ENCODE measurements at regions not wholly inside any gene's neighbourhood (a gene's known extent, or its start where the extent isn't known, plus 50 kb on each side); places are given as distances from the start of the nearest gene placed in this dataset.

GRCh38 chr4:35559559-35560365, 684.6 kb downstream of the ARAP2 start:
- no peak for DNase-seq (ENCODE audit: extremely low read depth in 1 of 2, low read depth in 1 of 2)

- no peak for DNase-seq (ENCODE audit: extremely low read depth in 1 of 2, low read depth in 1 of 2)
Observed at GRCh38 chr4:35562861-35563260, 681.5 kb downstream of the ARAP2 start.

- no peak for DNase-seq (ENCODE audit: extremely low read depth in 1 of 2, low read depth in 1 of 2)
Observed at GRCh38 chr4:35565640-35566039, 678.7 kb downstream of the ARAP2 start.

- DNase-seq (ENCODE audit: extremely low read depth in 1 of 2, low read depth in 1 of 2): no peak
Observed at GRCh38 chr4:35591035-35591434, 653.3 kb downstream of the ARAP2 start.

- DNase-seq (ENCODE audit: extremely low read depth in 1 of 2, low read depth in 1 of 2): no peak
Observed at GRCh38 chr4:35604252-35604651, 640.1 kb downstream of the ARAP2 start.

- no peak for DNase-seq (ENCODE audit: extremely low read depth in 1 of 2, low read depth in 1 of 2)
Observed at GRCh38 chr4:35604724-35605123, 639.6 kb downstream of the ARAP2 start.

- no peak for DNase-seq (ENCODE audit: extremely low read depth in 1 of 2, low read depth in 1 of 2)
Observed at GRCh38 chr4:35608205-35608604, 636.1 kb downstream of the ARAP2 start.

- DNase-seq (ENCODE audit: extremely low read depth in 1 of 2, low read depth in 1 of 2): no peak
Observed at GRCh38 chr4:35614120-35614519, 630.2 kb downstream of the ARAP2 start.

- DNase-seq (ENCODE audit: extremely low read depth in 1 of 2, low read depth in 1 of 2): no peak
Observed at GRCh38 chr4:35639929-35640328, 604.4 kb downstream of the ARAP2 start.

GRCh38 chr4:35643661-35644060, 600.7 kb downstream of the ARAP2 start:
- DNase-seq (ENCODE audit: extremely low read depth in 1 of 2, low read depth in 1 of 2): no peak

- DNase-seq (ENCODE audit: extremely low read depth in 1 of 2, low read depth in 1 of 2): no peak
Observed at GRCh38 chr4:35644591-35644990, 599.7 kb downstream of the ARAP2 start.

GRCh38 chr4:35649011-35649410, 595.3 kb downstream of the ARAP2 start:
- no peak for DNase-seq (ENCODE audit: extremely low read depth in 1 of 2, low read depth in 1 of 2)

- no peak for DNase-seq (ENCODE audit: extremely low read depth in 1 of 2, low read depth in 1 of 2)
Observed at GRCh38 chr4:35649778-35650177, 594.5 kb downstream of the ARAP2 start.

GRCh38 chr4:35652197-35652596, 592.1 kb downstream of the ARAP2 start:
- no peak for DNase-seq (ENCODE audit: extremely low read depth in 1 of 2, low read depth in 1 of 2)

GRCh38 chr4:35653451-35653850, 590.9 kb downstream of the ARAP2 start:
- DNase-seq (ENCODE audit: extremely low read depth in 1 of 2, low read depth in 1 of 2): no peak

- no peak for DNase-seq (ENCODE audit: extremely low read depth in 1 of 2, low read depth in 1 of 2)
Observed at GRCh38 chr4:35673137-35673536, 571.2 kb downstream of the ARAP2 start.

GRCh38 chr4:35684755-35685154, 559.6 kb downstream of the ARAP2 start:
- no peak for DNase-seq (ENCODE audit: extremely low read depth in 1 of 2, low read depth in 1 of 2)

GRCh38 chr4:35689870-35690269, 554.4 kb downstream of the ARAP2 start:
- no peak for DNase-seq (ENCODE audit: extremely low read depth in 1 of 2, low read depth in 1 of 2)

GRCh38 chr4:35690271-35690670, 554.0 kb downstream of the ARAP2 start:
- no peak for DNase-seq (ENCODE audit: extremely low read depth in 1 of 2, low read depth in 1 of 2)

- DNase-seq (ENCODE audit: extremely low read depth in 1 of 2, low read depth in 1 of 2): no peak
Observed at GRCh38 chr4:35695003-35695402, 549.3 kb downstream of the ARAP2 start.

- DNase-seq (ENCODE audit: extremely low read depth in 1 of 2, low read depth in 1 of 2): no peak
Observed at GRCh38 chr4:35695421-35695820, 548.9 kb downstream of the ARAP2 start.

- no peak for DNase-seq (ENCODE audit: extremely low read depth in 1 of 2, low read depth in 1 of 2)
Observed at GRCh38 chr4:35697210-35697736, 547.0 kb downstream of the ARAP2 start.

GRCh38 chr4:35700663-35701062, 543.7 kb downstream of the ARAP2 start:
- no peak for DNase-seq (ENCODE audit: extremely low read depth in 1 of 2, low read depth in 1 of 2)

Data from stimulated activated CD8-positive, alpha-beta memory T cell treated with anti-CD3 and anti-CD28 coated beads, Interleukin-7, amount 100 ng/mL, for 48 hours (primary cell).